ENCODE measurements at regions not wholly inside any gene's neighbourhood (a gene's known extent, or its start where the extent isn't known, plus 50 kb on each side); places are given as distances from the start of the nearest gene placed in this dataset.
"Not testable (repeated sequence)": the region's sequence is repeated elsewhere in the genome, so short reads cannot be mapped to it uniquely, and the experiment has no call there.

DNA sequence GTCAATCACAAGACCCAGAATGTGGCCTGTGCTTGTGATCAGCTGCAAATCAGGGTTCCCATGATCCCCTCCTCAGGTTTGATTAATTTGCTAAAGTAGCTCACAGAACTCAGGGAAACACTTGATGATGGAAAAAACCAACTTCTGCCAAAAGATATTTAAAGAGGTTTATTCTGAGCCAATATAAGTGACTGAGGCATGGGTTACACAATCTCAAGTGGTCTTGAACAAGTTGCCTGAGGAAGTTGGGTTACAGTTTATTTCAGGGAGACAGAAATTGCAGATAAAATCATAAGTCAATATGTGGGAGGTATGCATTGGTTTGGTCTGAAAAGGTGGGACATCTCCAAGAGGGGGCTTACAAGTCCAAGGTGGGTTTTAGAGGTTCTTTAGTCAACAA is 243.1 kb downstream of the S1PR1 start:
- ATAC-seq = no peak
- no peaks in the 10 kb centered on the region for H3K9me3 Mint-ChIP-seq
- H3K27me3 Mint-ChIP-seq (ENCODE audit: low read depth) = peaks cover 6% of the 10 kb centered on the region

DNA sequence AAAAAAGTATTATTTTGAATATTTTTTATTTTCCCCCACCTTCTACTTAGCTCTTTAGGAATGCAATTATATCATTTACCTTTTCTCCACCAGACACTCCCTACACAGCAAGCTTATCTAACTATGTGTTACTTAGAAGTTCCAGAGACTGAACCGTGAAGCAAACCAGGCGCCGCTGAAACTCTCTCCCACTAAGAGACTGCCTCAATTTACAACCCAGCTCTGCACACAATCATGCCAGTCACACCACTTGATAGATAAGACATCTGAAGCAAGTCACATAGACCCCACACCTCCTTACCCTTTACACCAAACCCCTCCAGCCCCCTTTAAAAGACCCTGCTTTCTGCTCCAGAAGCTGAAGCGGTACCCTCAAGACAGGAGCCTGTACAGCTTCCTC is 245.5 kb downstream of the S1PR1 start:
- H3K36me3 Mint-ChIP-seq (ENCODE audit: insufficient read depth) = no peaks in the 10 kb centered on the region
- no peak overlapping the region for H3K4me3 Mint-ChIP-seq
- peaks cover 2% of the 10 kb centered on the region for H3K27me3 Mint-ChIP-seq (ENCODE audit: low read depth)
- H3K4me1 Mint-ChIP-seq (ENCODE audit: low read depth) = no peaks in the 10 kb centered on the region
- no peak for ATAC-seq
- H3K9me3 Mint-ChIP-seq = no peaks in the 10 kb centered on the region
- no peak for DNase-seq

More for the DNA sequence above, 243.1 kb downstream of the S1PR1 start:
- Mint-ChIP-seq H3K4me1 (ENCODE audit: low read depth) (peaks cover 2% of the 10 kb centered on the region), H3K4me3 (no peak overlapping the region), H3K36me3 (ENCODE audit: insufficient read depth) (no peaks in the 10 kb centered on the region)
- DNase-seq = no peak

DNA sequence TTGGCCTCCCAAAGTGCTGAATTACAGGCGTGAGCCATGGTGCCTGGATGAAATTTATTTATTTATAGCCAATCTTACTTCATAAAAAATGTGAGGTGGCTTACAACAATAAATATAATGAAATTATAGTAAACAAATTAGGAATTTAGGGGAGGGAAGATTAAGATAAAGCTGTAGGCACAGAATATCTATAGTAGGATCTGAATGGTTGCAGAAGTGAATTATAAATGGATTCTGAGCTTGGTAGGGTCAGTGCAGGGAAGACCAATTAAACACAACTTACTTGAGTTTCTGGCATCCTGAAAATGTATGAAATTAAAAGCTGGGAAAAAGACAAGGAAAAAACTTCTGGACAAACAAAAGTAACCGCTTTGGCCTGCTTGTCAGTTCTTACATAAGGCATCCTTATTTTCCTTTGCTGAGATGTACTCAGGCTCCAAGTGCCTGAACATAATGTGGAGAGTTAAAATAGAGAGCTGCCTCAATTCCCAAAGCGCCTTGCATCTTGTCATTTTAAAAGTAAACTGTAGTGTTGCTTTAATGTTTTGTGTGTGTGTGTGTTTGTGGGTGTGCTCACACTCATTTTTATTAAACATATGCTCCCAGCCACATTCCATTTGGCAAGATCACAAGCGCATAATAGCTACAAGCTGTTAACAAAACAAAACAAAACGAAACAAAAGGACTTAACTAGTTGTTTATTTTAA is 247.3 kb downstream of the S1PR1 start:
- Mint-ChIP-seq H3K27me3 (ENCODE audit: low read depth) (peaks cover 2% of the 10 kb centered on the region), H3K9me3 (peaks cover 3% of the 10 kb centered on the region), H3K36me3 (ENCODE audit: insufficient read depth) (no peaks in the 10 kb centered on the region), H3K4me3 (no peak overlapping the region), H3K4me1 (ENCODE audit: low read depth) (no peaks in the 10 kb centered on the region)
- ATAC-seq (no peak), DNase-seq (no peak)

DNA sequence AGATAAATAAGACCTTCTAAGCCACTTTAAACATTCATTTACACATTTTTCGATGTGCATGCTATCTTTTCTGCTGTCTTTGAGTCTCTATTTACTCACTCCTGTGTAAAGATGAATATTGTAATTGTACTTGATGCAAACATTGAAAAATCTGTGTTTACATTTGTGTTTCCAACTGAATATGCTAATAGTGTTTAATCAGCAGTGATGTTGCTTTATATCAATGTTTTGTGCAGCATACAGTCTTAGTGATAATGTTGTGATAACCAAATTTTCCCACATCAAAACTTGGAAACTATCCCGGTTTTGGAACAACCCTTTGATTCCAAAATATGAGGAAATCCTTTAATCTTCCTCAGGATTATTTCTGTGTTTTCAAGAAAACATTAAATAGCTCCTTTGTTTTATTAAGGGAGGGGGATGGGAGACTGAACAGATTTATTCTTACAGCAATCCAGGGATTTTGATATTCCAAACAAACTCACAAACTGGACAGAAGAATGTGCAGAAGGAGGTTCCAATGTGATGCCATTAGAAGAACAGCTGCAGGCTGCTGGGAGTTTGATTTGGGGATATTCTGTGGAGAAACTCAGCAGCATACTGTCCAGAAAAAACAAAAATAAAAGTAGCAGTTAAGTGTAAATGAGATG is 248.0 kb downstream of the S1PR1 start:
- H3K9me3 Mint-ChIP-seq = peaks cover 10% of the 10 kb centered on the region
- H3K27me3 Mint-ChIP-seq (ENCODE audit: low read depth) = peaks cover 2% of the 10 kb centered on the region

DNA sequence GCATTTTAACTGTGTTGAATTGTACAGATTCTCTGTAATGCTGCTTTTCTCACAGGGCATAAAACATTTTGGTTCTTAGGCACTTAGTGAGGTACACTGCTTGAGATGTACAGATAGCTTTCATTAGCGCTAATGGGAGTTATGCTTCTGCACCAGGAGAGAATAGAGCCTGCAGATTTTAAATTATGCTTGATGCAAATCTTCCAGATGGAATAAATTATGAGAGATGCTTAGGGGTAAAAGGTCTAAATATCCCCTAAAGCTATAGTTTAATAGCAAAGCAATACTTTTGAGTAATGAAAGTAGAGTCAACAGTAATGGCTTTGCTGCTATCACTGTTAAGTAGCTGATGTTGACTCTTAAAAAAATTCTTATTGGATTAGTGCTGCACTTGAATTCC is 248.9 kb downstream of the S1PR1 start:
- ATAC-seq (no peak), DNase-seq (no peak)
- peaks cover 16% of the 10 kb centered on the region for H3K9me3 Mint-ChIP-seq
- no peaks in the 10 kb centered on the region for H3K36me3 Mint-ChIP-seq (ENCODE audit: insufficient read depth)
- H3K27me3 Mint-ChIP-seq (ENCODE audit: low read depth) = peaks cover 2% of the 10 kb centered on the region
- no peaks in the 10 kb centered on the region for H3K4me1 Mint-ChIP-seq (ENCODE audit: low read depth)
- H3K4me3 Mint-ChIP-seq = no peak overlapping the region

More for the DNA sequence above, 248.0 kb downstream of the S1PR1 start:
- no peak overlapping the region for H3K4me3 Mint-ChIP-seq
- no peak for ATAC-seq
- H3K4me1 Mint-ChIP-seq (ENCODE audit: low read depth) = no peaks in the 10 kb centered on the region
- no peaks in the 10 kb centered on the region for H3K36me3 Mint-ChIP-seq (ENCODE audit: insufficient read depth)
- DNase-seq = no peak

DNA sequence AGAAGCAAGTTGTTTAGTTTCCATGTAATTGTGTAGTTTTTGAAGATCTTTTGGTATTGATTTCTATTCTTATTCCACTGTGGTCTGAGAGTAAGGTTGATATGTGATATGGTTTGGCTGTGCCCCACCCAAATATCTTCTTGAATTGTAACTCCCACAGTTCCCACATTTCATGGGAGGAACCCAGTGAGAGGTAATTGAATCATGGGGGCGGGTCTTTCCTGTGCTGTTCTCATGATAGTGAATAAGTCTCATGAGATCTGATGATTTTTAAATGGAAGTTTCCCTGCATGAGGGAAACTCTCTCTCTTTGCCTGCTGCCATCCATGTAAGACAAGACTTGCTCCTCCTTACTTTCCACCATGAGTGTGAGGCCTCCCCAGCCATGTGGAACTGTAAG is 255.3 kb downstream of the S1PR1 start:
- not testable (repeated sequence) for ATAC-seq; DNase-seq; H3K4me3 Mint-ChIP-seq; H3K27me3 Mint-ChIP-seq (ENCODE audit: low read depth); H3K36me3 Mint-ChIP-seq (ENCODE audit: insufficient read depth); H3K4me1 Mint-ChIP-seq (ENCODE audit: low read depth)
- peaks cover 25% of the 10 kb centered on the region for H3K9me3 Mint-ChIP-seq

DNA sequence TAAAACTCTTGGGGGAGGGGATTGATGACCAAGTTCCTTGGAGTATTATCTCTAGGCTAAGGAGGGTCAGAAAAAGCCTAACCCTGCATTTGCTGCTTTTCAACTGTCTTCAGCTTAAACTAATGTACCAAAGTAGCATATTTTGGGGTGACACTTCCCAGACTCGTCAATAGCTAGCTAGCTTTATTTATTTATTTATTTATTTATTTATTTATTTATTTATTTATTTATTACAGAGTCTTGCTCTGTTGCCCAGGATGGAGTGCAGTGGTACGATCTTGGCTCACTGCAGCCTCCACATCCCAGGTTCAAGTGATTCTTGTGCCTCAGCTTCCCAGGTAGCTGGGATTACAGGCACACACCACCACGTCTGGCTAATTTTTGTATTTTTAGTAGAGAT is 257.1 kb downstream of the S1PR1 start:
- DNase-seq, ATAC-seq: not testable (repeated sequence)

DNA sequence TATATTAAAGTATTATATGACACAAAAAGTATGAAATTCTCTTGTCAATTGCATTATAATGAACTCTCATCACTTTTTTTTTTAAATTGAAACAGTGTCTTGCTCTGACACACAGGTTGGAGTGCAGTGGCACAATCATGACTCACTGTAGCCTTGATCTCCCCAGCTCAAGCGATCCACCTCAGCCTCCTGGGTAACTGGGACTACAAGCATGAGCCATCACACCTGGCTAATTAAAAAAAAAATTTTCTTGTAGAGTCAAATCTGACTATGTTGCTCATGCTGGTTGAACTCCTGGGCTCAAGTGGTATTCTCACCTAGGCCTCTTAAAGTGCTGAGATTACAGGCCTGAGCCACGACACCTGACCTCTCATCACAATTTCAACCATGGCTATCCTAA is 259.3 kb downstream of the S1PR1 start:
- H3K36me3 Mint-ChIP-seq (ENCODE audit: insufficient read depth) = no peaks in the 10 kb centered on the region
- H3K4me1 Mint-ChIP-seq (ENCODE audit: low read depth) = no peaks in the 10 kb centered on the region
- H3K27me3 Mint-ChIP-seq (ENCODE audit: low read depth) = peaks cover 7% of the 10 kb centered on the region
- no peak for DNase-seq
- H3K9me3 Mint-ChIP-seq = peaks cover 5% of the 10 kb centered on the region
- peak; percentile 72 to 77 for ATAC-seq
- H3K4me3 Mint-ChIP-seq = no peak overlapping the region

More for the DNA sequence above, 257.1 kb downstream of the S1PR1 start:
- not testable (repeated sequence) for H3K36me3 Mint-ChIP-seq (ENCODE audit: insufficient read depth); H3K4me1 Mint-ChIP-seq (ENCODE audit: low read depth); H3K4me3 Mint-ChIP-seq; H3K27me3 Mint-ChIP-seq (ENCODE audit: low read depth)
- H3K9me3 Mint-ChIP-seq = peaks cover 24% of the 10 kb centered on the region

DNA sequence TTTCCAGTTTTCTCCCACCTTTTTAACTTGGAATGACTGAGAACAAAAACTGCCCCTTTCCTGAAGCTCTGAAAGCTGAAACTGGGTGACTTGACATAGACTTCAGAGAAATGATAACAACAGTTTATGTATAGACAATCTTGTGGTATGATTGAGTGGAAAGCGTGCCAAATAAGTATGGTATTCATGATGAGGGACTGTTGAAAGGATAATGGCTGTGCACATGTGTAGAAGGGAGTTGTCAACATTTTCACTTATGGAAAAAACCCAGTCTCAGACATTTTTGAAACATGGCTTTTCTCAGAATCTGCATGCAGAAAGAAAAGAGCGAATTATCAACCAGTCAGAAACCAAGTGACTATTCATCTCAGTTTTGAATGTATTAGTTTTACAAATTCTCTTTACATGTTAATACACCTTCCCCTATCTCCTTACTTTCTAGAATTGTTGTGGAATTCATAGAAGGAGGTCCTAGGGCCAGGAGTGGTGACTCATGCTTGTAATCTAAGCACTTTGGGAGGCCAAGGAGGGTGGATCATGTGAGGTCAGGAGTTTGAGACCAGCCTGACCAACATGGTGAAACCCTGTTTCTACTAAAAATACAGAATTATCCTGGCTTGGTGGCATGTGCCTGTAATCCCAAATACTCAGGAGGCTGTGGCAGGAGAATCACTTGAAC is 261.2 kb downstream of the S1PR1 start:
- H3K9me3 Mint-ChIP-seq = no peaks in the 10 kb centered on the region
- H3K36me3 Mint-ChIP-seq (ENCODE audit: insufficient read depth) = no peaks in the 10 kb centered on the region
- DNase-seq = no peak
- ATAC-seq = no peak
- H3K4me3 Mint-ChIP-seq = no peak overlapping the region
- H3K4me1 Mint-ChIP-seq (ENCODE audit: low read depth) = no peaks in the 10 kb centered on the region
- peaks cover 7% of the 10 kb centered on the region for H3K27me3 Mint-ChIP-seq (ENCODE audit: low read depth)

DNA sequence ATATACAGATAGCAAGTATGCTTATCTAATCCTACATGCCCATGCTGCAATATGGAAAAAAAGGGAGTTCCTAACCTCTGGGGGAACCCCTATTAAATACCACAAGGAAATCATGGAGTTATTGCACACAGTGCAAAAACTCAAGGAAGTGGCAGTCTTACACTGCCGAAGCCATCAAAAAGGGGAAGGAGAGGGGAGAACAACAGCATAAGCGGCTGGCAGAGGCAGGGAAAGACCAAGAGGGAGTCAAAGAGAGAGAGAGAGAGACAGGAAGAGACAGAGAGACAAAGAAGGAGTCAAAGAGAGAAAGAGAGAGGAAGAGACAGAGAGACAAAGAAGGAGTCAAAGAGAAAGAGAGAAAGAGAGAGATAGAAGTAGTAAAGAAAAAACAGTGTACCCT is 267.3 kb downstream of the S1PR1 start:
- H3K27me3 Mint-ChIP-seq (ENCODE audit: low read depth); ATAC-seq; H3K9me3 Mint-ChIP-seq; DNase-seq; H3K4me3 Mint-ChIP-seq; H3K4me1 Mint-ChIP-seq (ENCODE audit: low read depth); H3K36me3 Mint-ChIP-seq (ENCODE audit: insufficient read depth): not testable (repeated sequence)

DNA sequence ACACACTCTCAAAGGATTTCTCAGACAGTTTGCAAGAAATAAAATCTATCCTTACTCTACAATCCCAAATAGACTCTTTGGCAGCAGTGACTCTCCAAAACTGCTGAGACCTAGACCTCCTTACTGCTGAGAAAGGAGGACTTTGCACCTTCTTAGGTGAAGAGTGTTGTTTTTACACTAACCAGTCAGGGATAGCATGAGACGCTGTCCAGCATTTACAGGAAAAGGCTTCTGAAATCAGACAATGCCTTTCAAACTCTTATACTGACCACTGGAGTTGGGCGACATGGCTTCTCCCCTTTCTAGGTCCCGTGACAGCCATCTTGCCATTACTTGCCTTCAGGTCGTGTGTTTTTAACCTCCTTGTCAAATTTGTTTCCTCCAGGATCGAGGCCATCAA is 268.4 kb downstream of the S1PR1 start:
- DNase-seq; H3K9me3 Mint-ChIP-seq; H3K27me3 Mint-ChIP-seq (ENCODE audit: low read depth); H3K4me3 Mint-ChIP-seq; H3K36me3 Mint-ChIP-seq (ENCODE audit: insufficient read depth); H3K4me1 Mint-ChIP-seq (ENCODE audit: low read depth); ATAC-seq: not testable (repeated sequence)

DNA sequence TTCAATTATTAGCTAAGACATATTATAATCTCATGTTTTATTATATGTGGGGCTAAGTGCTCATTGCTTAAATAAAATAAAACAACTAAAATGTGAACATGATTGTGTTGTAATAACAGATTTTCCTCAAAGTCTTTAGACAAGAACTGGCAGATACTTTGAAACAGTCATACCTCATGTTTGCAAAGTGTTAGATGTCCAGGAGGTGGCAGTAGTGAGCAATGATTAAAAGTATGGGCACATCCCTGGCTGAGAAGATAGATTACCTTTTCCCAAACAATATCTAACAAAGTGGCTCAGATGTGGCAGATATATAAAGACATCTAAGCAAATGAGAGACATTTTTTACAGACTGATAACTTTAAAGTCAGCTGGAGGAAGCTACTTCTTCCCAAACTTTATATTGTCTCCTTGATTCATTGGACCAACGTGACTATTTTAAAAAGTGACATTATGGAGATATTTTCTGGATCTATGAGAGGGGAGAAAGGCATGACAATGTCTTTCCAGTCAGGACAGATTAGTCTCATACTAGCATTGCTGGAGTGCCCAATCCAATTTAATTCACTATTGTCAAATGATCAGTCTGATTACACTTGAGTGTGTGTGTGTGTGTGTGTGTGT is 269.8 kb downstream of the S1PR1 start:
- DNase-seq (peak; percentile 23), ATAC-seq (peak; percentile 46 to 67)
- H3K4me1 Mint-ChIP-seq (ENCODE audit: low read depth) = no peaks in the 10 kb centered on the region
- H3K4me3 Mint-ChIP-seq = no peak overlapping the region
- H3K36me3 Mint-ChIP-seq (ENCODE audit: insufficient read depth) = no peaks in the 10 kb centered on the region
- no peaks in the 10 kb centered on the region for H3K9me3 Mint-ChIP-seq
- H3K27me3 Mint-ChIP-seq (ENCODE audit: low read depth) = peaks cover 2% of the 10 kb centered on the region

DNA sequence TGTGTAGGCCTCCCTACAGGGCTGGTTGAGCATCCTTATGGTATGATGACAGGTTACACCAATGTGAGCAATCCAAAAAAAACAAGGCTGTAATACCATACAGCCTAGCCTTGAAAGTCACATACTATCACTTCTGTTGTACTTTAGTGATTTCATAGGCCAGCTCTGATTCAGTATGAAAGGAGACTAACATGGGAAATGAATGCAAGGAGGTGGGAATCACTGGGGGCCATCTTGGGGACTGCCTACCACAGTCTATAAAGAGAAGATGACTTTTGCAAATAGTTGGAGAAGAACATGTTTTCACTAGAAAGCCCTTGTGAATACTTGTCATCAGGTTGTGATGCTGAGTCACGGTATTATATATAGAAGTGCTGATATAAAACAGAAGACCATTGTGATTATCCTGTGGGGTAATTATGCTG is 270.7 kb downstream of the S1PR1 start:
- Mint-ChIP-seq H3K36me3 (ENCODE audit: insufficient read depth) (no peaks in the 10 kb centered on the region), H3K4me3 (no peak overlapping the region), H3K9me3 (no peaks in the 10 kb centered on the region), H3K27me3 (ENCODE audit: low read depth) (peaks cover 2% of the 10 kb centered on the region), H3K4me1 (ENCODE audit: low read depth) (no peaks in the 10 kb centered on the region)
- ATAC-seq (peak; percentile 18 to 55), DNase-seq (no peak)

DNA sequence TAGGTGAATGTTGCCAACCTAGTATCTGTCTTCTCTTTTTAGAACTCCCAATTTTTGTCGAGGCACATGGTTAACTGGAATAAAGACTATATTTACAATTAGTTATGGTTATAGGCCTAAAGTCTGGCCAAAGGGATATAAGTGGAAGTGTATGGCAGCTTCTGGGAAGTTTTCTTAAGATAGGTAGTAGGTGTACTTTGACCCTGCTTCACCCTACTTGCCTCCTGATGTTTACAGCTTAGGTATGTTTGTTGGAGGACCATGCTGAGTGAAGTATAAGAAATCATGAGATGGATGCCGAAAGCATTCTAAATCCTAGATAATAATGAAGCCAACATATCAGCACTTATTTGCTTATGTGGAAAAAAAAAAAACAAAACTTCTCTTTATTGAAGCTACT is 272.1 kb downstream of the S1PR1 start:
- ATAC-seq (no peak), DNase-seq (no peak)
- Mint-ChIP-seq H3K4me3 (no peak overlapping the region), H3K9me3 (no peaks in the 10 kb centered on the region), H3K36me3 (ENCODE audit: insufficient read depth) (no peaks in the 10 kb centered on the region), H3K4me1 (ENCODE audit: low read depth) (no peaks in the 10 kb centered on the region), H3K27me3 (ENCODE audit: low read depth) (peaks cover 2% of the 10 kb centered on the region)
